ENCODE measurements at regions not wholly inside any gene's neighbourhood (a gene's known extent, or its start where the extent isn't known, plus 50 kb on each side); places are given as distances from the start of the nearest gene placed in this dataset.

- DNase-seq (ENCODE audit: low read depth), result no peak
Observed at GRCh38 chr20:39101895-39102294, 139.8 kb downstream of the DHX35 start.

GRCh38 chr20:39100691-39101090 lies 138.5 kb downstream of the DHX35 start:
- no peak for DNase-seq (ENCODE audit: low read depth)

DNA sequence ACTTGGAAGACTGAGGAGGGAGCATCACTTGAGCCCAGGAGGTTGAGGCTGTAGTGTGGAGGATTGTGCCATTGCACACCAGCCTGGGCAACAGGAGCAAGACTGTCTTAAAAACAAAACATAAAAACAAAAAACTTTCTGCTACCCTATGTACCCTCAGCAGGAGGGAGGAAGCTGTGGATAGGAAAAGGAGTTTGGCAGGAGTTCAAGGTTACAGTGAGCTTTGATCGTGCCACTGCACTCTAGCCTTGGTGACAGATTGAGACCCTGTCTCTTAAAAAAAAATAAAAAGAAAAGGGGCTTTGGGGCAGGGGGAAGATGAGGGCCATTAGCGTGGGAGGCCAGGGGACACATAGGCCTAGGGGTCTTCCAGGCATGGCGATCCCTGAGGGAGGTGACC lies 135.7 kb downstream of the DHX35 start:
- DNase-seq (ENCODE audit: low read depth), result no peak

DNA sequence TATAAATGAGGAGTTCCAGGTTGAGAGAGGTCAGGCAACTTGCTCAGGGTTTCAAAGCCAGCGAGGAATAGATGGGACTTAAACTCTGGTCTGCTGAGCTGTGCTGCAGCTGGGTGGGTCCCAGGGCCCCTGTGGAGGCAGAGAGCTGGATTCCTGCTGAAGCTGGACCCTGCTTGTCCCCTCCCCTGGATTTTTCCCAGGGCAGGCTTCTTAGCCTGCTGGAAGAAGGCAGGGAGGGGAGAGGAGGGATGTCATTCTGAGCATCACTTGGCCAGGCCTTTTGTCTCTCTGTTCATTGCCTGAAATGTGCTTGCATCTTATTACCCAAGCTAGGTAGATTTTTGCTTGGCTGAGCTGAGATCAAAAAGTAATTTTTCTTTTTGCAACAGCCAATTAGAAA lies 133.7 kb downstream of the DHX35 start:
- no peak for DNase-seq (ENCODE audit: low read depth)

- no peak for DNase-seq (ENCODE audit: low read depth)
Observed at GRCh38 chr20:39094391-39094790, 132.2 kb downstream of the DHX35 start.

GRCh38 chr20:39092733-39093410 lies 130.7 kb downstream of the DHX35 start:
- no peak for DNase-seq (ENCODE audit: low read depth)

DNA sequence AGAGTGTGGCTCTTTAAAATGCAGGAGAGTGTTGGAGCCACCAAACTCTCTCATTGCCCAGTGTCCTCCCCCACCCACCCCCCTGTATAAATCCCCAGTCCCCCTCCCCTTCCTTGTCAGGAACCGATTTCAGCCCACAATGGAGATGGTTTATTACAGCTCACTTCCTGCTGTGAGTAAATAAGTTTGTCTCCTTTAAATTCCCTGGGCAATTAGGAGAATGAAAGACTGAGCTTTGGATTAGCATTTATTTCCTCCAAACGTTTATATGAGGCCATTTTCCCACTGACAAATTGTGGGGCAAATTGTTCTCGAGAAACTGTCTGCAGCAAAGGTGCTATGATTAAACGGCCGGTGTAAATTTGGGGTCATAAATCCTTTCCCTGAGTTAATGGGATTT lies 128.8 kb downstream of the DHX35 start:
- no peak for DNase-seq (ENCODE audit: low read depth)

DNA sequence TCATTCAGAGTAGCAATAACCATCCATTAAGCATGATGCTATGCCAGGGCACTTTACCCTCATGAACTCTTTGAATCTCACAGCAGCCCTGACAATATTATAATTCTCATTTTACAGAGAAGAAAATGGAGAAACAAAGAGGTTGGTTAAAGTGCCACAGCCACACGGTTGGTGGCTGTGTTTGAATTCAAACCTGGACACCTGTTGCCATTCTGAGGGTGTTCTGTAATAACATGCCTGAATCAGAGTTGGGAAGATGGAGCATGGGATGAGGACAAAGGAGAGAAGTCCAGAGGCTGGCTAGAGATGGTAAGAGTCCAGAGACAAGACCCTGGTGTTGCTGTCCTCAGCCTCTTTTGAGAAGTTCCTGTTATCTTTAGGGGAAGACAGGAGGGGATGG lies 127.7 kb downstream of the DHX35 start:
- DNase-seq (ENCODE audit: low read depth), result no peak
